KBM-7 (cell line): ENCODE measurements at regions not wholly inside any gene's neighbourhood (a gene's known extent, or its start where the extent isn't known, plus 50 kb on each side); places are given as distances from the start of the nearest gene placed in this dataset.

Experiments
- DNase-seq: peaks from one replicate; pipeline ENCODE4 v3.0.0-alpha.2; 2015
- in situ Hi-C: fragments of 300-500 bp; cut with MboI; formaldehyde crosslinking; loops from 2 replicates; pipeline ENCODE4 v1.14.3; 2020; ENCODE audit warnings: low sequenced_read_pairs, low pct_unique_long_range_greater_than_20kb, mixed read lengths

- no peak for DNase-seq
- in situ Hi-C loops: no loop called here
Measured at GRCh38 chr3:151935446-151935845, 62.0 kb downstream of the SUCNR1 start.

- DNase-seq: no peak
- in situ Hi-C loops: no loop called here
Measured at GRCh38 chr3:151940481-151940880, 67.0 kb downstream of the SUCNR1 start.

- in situ Hi-C loops: no loop called here
- DNase-seq: no peak
Measured at GRCh38 chr3:151943539-151943938, 70.1 kb downstream of the SUCNR1 start.

GRCh38 chr3:151944356-151944755 lies 70.9 kb downstream of the SUCNR1 start:
- in situ Hi-C loops: no loop called here
- DNase-seq: no peak

GRCh38 chr3:151946606-151947005 lies 73.2 kb downstream of the SUCNR1 start:
- in situ Hi-C loops: no loop called here
- DNase-seq: no peak

- in situ Hi-C loops: no loop called here
- no peak for DNase-seq
Measured at GRCh38 chr3:151949706-151950105, 76.3 kb downstream of the SUCNR1 start.

GRCh38 chr3:151955356-151955755 lies 81.9 kb downstream of the SUCNR1 start:
- in situ Hi-C loops: no loop called here
- DNase-seq: no peak

- in situ Hi-C loops: no loop called here
- DNase-seq: no peak
Measured at GRCh38 chr3:151960961-151961580, 87.6 kb downstream of the SUCNR1 start.

GRCh38 chr3:151962352-151962751 lies 88.9 kb downstream of the SUCNR1 start:
- no peak for DNase-seq
- in situ Hi-C loops: no loop called here

GRCh38 chr3:151962912-151963311 lies 89.5 kb downstream of the SUCNR1 start:
- DNase-seq: no peak
- in situ Hi-C loops: no loop called here

GRCh38 chr3:151964743-151965142 lies 91.3 kb downstream of the SUCNR1 start:
- DNase-seq: no peak

GRCh38 chr3:151969026-151969642 lies 95.7 kb downstream of the SUCNR1 start:
- in situ Hi-C loops: no loop called here
- DNase-seq: no peak

More at GRCh38 chr3:151964743-151965142, 91.3 kb downstream of the SUCNR1 start:
- in situ Hi-C loops: no loop called here

- DNase-seq: no peak
- in situ Hi-C loops: no loop called here
Measured at GRCh38 chr3:151971814-151972579, 98.6 kb downstream of the SUCNR1 start.

GRCh38 chr3:151974067-151974466 lies 100.6 kb downstream of the SUCNR1 start:
- no peak for DNase-seq
- in situ Hi-C loops: no loop called here

GRCh38 chr3:151976211-151977050 lies 103.0 kb downstream of the SUCNR1 start:
- in situ Hi-C loops: no loop called here
- peak; percentile 95 for DNase-seq

GRCh38 chr3:151979906-151980305 lies 106.5 kb downstream of the SUCNR1 start:
- in situ Hi-C loops: no loop called here

GRCh38 chr3:151983538-151983937 lies 110.1 kb downstream of the SUCNR1 start:
- DNase-seq: no peak

More at GRCh38 chr3:151979906-151980305, 106.5 kb downstream of the SUCNR1 start:
- peak; percentile 29 for DNase-seq

GRCh38 chr3:151985787-151986430 lies 112.5 kb downstream of the SUCNR1 start:
- DNase-seq: no peak
- in situ Hi-C loops: no loop called here

More at GRCh38 chr3:151983538-151983937, 110.1 kb downstream of the SUCNR1 start:
- in situ Hi-C loops: no loop called here

GRCh38 chr3:151987893-151988292 lies 114.5 kb downstream of the SUCNR1 start:
- in situ Hi-C loops: no loop called here
- DNase-seq: no peak
